ENCODE measurements at regions not wholly inside any gene's neighbourhood (a gene's known extent, or its start where the extent isn't known, plus 50 kb on each side); places are given as distances from the start of the nearest gene placed in this dataset.

DNA sequence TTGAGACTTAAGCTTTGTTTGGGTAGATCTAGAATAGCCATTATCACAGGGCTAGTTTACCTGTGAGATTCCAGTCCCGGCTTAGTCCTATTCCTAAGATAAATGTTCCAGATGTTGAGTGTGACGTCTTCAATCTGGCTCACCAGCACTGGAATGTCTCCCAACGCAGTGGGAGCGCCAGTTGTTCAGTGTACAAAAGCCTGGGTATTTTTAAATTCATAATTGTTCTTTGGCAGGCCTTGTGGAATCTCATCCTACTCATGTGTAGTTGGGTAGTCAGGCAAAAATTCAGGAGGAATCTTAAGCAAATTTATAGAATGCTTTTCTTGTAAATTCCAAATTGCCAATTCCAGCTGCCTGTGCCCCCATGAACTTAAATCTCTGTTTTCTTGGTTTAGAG, 272.6 kb upstream of the KCNN2 start:
- DNase-seq (ENCODE audit: low read depth), result no peak
- no peaks in the 10 kb centered on the region for H3K27me3 ChIP-seq (ENCODE audit: control insufficient read depth, insufficient read depth, low read length)
- TF ChIP-seq, protein P1, sequence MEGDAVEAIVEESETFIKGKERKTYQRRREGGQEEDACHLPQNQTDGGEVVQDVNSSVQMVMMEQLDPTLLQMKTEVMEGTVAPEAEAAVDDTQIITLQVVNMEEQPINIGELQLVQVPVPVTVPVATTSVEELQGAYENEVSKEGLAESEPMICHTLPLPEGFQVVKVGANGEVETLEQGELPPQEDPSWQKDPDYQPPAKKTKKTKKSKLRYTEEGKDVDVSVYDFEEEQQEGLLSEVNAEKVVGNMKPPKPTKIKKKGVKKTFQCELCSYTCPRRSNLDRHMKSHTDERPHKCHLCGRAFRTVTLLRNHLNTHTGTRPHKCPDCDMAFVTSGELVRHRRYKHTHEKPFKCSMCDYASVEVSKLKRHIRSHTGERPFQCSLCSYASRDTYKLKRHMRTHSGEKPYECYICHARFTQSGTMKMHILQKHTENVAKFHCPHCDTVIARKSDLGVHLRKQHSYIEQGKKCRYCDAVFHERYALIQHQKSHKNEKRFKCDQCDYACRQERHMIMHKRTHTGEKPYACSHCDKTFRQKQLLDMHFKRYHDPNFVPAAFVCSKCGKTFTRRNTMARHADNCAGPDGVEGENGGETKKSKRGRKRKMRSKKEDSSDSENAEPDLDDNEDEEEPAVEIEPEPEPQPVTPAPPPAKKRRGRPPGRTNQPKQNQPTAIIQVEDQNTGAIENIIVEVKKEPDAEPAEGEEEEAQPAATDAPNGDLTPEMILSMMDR (IDR thresholded peaks at IDR 0.05; ENCODE audit: insufficient read depth, low read depth, low read length), result no peak

DNA sequence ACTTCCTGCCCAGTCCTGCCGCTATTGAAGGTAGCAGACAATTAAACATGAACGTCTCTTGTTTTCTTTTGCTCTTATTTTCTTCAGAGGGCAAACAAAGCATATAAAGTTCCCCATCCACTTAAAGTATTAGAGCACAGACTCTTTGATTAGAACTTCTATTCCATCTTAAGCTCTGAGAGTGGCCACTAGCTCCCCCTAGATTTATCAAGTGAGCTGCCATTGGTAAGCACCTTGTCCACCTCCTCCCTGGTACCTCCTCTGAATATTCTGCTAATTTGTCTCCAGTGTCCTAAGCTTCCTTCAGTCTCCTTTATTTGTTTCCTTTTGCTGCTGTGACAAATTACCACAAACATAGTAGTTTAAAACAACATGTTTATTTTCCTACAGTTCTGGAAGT, 264.3 kb upstream of the KCNN2 start:
- Histone ChIP-seq H3K27me3 (ENCODE audit: control insufficient read depth, insufficient read depth, low read length) (no peaks in the 10 kb centered on the region), H3K4me3 (ENCODE audit: low read depth, low read length) (no peak overlapping the region), H3K36me3 (ENCODE audit: control insufficient read depth, insufficient read depth, low read length) (no peaks in the 10 kb centered on the region)
- TF ChIP-seq, protein P1 (IDR thresholded peaks at IDR 0.05; ENCODE audit: insufficient read depth, low read depth, low read length), result no peak
- no peak for DNase-seq (ENCODE audit: low read depth)
- POLR2A ChIA-PET, result no interaction called here
- CTCF ChIA-PET, result interaction anchor here (0.6 to 2.0 kb wide), 6 partner anchors 9 to 353 kb away, joined by 3 to 8 read pairs (median 4); no protein-coding TSS in a partner anchor

More for the DNA sequence above, 272.6 kb upstream of the KCNN2 start:
- ChIA-PET POLR2A (no interaction called here), CTCF (interaction anchor here (1.2 to 1.3 kb wide), 3 partner anchors 9 to 201 kb away, joined by 3 read pairs; no protein-coding TSS in a partner anchor)
- Histone ChIP-seq H3K36me3 (ENCODE audit: control insufficient read depth, insufficient read depth, low read length) (no peaks in the 10 kb centered on the region), H3K4me3 (ENCODE audit: low read depth, low read length) (no peak overlapping the region)

DNA sequence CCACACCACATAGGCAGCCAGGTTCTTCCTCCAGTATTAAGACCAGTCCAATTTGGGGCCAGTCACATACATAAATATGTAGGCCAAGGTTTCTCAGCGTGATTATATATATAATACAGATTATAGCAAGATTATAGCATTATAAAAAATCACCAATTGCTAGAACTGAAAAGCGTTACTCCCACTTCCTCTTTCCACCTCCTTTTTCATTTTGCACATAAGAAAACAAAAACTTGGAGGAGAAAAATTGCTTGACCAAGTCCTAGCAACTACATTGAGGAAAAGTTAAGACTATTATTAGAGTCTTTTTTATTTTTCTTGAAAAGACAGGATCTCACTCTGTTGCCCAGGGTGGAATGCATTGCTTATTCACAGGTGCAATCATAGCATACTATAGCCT, 262.7 kb upstream of the KCNN2 start:
- CTCF ChIA-PET, result interaction anchor here (0.7 to 3.2 kb wide), 3 partner anchors 206 to 426 kb away, joined by 3 to 16 read pairs (median 3); no protein-coding TSS in a partner anchor

DNA sequence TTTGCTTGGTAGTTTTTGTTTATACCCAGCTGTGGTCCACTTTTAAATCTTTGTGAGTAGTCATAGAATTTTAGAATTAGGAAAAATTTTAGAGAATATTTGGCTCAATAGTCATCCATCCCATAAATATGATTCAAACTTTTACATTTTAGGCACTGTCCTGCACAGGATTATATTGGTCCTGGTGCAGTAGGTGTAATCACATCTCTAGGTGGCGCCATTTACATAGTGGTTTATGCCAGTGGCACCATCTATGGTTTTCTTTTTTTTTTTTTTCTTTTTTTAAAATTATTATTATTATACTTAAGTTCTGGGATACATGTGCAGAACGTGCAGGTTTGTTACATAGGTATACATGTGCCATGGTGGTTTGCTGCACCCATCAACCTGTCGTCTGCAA, 260.7 kb upstream of the KCNN2 start:
- ChIA-PET POLR2A (no interaction called here), CTCF (interaction anchor here (0.6 to 3.7 kb wide), 21 partner anchors 10 to 421 kb away, joined by 3 to 22 read pairs (median 3); partner anchors contain the start of gene KCNN2)
- Histone ChIP-seq H3K4me3 (ENCODE audit: low read depth, low read length) (no peak overlapping the region), H3K36me3 (ENCODE audit: control insufficient read depth, insufficient read depth, low read length) (no peaks in the 10 kb centered on the region), H3K27me3 (ENCODE audit: control insufficient read depth, insufficient read depth, low read length) (no peaks in the 10 kb centered on the region)
- DNase-seq (ENCODE audit: low read depth), result no peak
- TF ChIP-seq, protein P1 (IDR thresholded peaks at IDR 0.05; ENCODE audit: insufficient read depth, low read depth, low read length), result peak; percentile 65

More for the DNA sequence above, 262.7 kb upstream of the KCNN2 start:
- no peak for DNase-seq (ENCODE audit: low read depth)
- no peaks in the 10 kb centered on the region for H3K27me3 ChIP-seq (ENCODE audit: control insufficient read depth, insufficient read depth, low read length)
- H3K36me3 ChIP-seq (ENCODE audit: control insufficient read depth, insufficient read depth, low read length), result no peaks in the 10 kb centered on the region
- H3K4me3 ChIP-seq (ENCODE audit: low read depth, low read length), result no peak overlapping the region
- TF ChIP-seq, protein P1 (IDR thresholded peaks at IDR 0.05; ENCODE audit: insufficient read depth, low read depth, low read length), result no peak
- POLR2A ChIA-PET, result no interaction called here

DNA sequence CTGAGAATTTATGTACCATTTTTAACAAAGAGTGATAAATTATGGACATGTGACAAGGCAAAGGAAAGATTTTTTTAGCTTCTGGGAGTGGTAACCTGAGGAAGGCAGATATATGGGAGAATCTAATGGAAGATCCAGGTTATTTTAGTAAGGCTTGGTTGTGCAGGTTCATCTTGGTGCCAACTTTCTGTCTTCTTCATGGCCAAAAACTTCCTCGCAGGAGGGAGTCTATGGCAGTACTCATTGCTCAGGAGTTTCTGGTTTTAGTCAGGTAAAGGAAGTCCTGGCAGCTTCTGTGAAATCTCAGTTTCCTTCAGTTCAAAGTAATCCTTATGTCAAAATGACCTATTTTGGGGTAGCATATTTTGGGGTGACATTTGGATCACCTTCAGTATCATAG, 248.3 kb upstream of the KCNN2 start:
- H3K36me3 ChIP-seq (ENCODE audit: control insufficient read depth, insufficient read depth, low read length), result no peaks in the 10 kb centered on the region
- no peak overlapping the region for H3K4me3 ChIP-seq (ENCODE audit: low read depth, low read length)
- TF ChIP-seq, protein P1 (IDR thresholded peaks at IDR 0.05; ENCODE audit: insufficient read depth, low read depth, low read length), result no peak
- POLR2A ChIA-PET, result no interaction called here
- no peak for DNase-seq (ENCODE audit: low read depth)
- no peaks in the 10 kb centered on the region for H3K27me3 ChIP-seq (ENCODE audit: control insufficient read depth, insufficient read depth, low read length)
- CTCF ChIA-PET, result no interaction called here

Data from BJ (cell line).